ENCODE measurements at regions not wholly inside any gene's neighbourhood (a gene's known extent, or its start where the extent isn't known, plus 50 kb on each side); places are given as distances from the start of the nearest gene placed in this dataset.
"Not testable (repeated sequence)": the region's sequence is repeated elsewhere in the genome, so short reads cannot be mapped to it uniquely, and the experiment has no call there.

GRCh38 chr1:245102149-245102548 is 52.6 kb upstream of the KIF26B start:
- not testable (repeated sequence) for TF ChIP-seq YY1 (IDR thresholded peaks at IDR 0.05; ENCODE audit: insufficient read depth, insufficient read length); ZNF274 (IDR thresholded peaks at IDR 0.05; ENCODE audit: low read depth, low read length)
